ENCODE measurements at regions not wholly inside any gene's neighbourhood (a gene's known extent, or its start where the extent isn't known, plus 50 kb on each side); places are given as distances from the start of the nearest gene placed in this dataset.
A peak's percentile ranks its signal among the peaks of the same experiment; 100 is the strongest.

GRCh38 chr10:30731963-30732362, 102.4 kb upstream of the LYZL2 start:
- H3K9ac ChIP-seq (ENCODE audit: low read length in 3 of 3) = no peak overlapping the region
- intact Hi-C loops (cut with DNase I) = no loop called here
- no peaks in the 10 kb centered on the region for H3K4me1 ChIP-seq (ENCODE audit: control insufficient read depth in 2 of 3, insufficient read depth in 2 of 3, low read depth in 1 of 3, low read length in 3 of 3)
- DNase-seq = no peak
- H3K36me3 ChIP-seq (ENCODE audit: control insufficient read depth in 2 of 3, insufficient read depth in 3 of 3, low read length in 3 of 3) = no peaks in the 10 kb centered on the region
- H3K27ac ChIP-seq (ENCODE audit: low read depth in 2 of 2, low read length in 2 of 2) = no peak overlapping the region
- H3K4me3 ChIP-seq (ENCODE audit: low read length in 3 of 3) = no peak overlapping the region
- TF ChIP-seq CTCF (IDR thresholded peaks at IDR 0.05; ENCODE audit: borderline replicate concordance, extremely low read depth, insufficient read depth) = no peak
- H3K9me3 ChIP-seq (ENCODE audit: control insufficient read depth in 2 of 3, insufficient read depth in 1 of 3, low read length in 3 of 3) = no peaks in the 10 kb centered on the region
- FAIRE-seq = no peak
- H3K27me3 ChIP-seq (ENCODE audit: control insufficient read depth, insufficient read depth, low read length) = no peaks in the 10 kb centered on the region

- Histone ChIP-seq H3K9me3 (ENCODE audit: control insufficient read depth in 2 of 3, insufficient read depth in 1 of 3, low read length in 3 of 3) (no peaks in the 10 kb centered on the region), H3K27me3 (ENCODE audit: control insufficient read depth, insufficient read depth, low read length) (no peaks in the 10 kb centered on the region), H3K4me3 (ENCODE audit: low read length in 3 of 3) (no peak overlapping the region), H3K4me1 (ENCODE audit: control insufficient read depth in 2 of 3, insufficient read depth in 2 of 3, low read depth in 1 of 3, low read length in 3 of 3) (no peaks in the 10 kb centered on the region), H3K36me3 (ENCODE audit: control insufficient read depth in 2 of 3, insufficient read depth in 3 of 3, low read length in 3 of 3) (no peaks in the 10 kb centered on the region), H3K9ac (ENCODE audit: low read length in 3 of 3) (no peak overlapping the region), H3K27ac (ENCODE audit: low read depth in 2 of 2, low read length in 2 of 2) (no peak overlapping the region)
- no peak for TF ChIP-seq CTCF (IDR thresholded peaks at IDR 0.05; ENCODE audit: borderline replicate concordance, extremely low read depth, insufficient read depth)
- intact Hi-C loops (cut with DNase I) = no loop called here
- DNase-seq (no peak), FAIRE-seq (no peak)
Measured at GRCh38 chr10:30730306-30730705, 100.8 kb upstream of the LYZL2 start.

- H3K36me3 ChIP-seq (ENCODE audit: control insufficient read depth in 2 of 3, insufficient read depth in 3 of 3, low read length in 3 of 3) = no peaks in the 10 kb centered on the region
- TF ChIP-seq CTCF (IDR thresholded peaks at IDR 0.05; ENCODE audit: borderline replicate concordance, extremely low read depth, insufficient read depth) = no peak
- no peak overlapping the region for H3K4me3 ChIP-seq (ENCODE audit: low read length in 3 of 3)
- H3K27me3 ChIP-seq (ENCODE audit: control insufficient read depth, insufficient read depth, low read length) = no peaks in the 10 kb centered on the region
- no peaks in the 10 kb centered on the region for H3K9me3 ChIP-seq (ENCODE audit: control insufficient read depth in 2 of 3, insufficient read depth in 1 of 3, low read length in 3 of 3)
- no peaks in the 10 kb centered on the region for H3K4me1 ChIP-seq (ENCODE audit: control insufficient read depth in 2 of 3, insufficient read depth in 2 of 3, low read depth in 1 of 3, low read length in 3 of 3)
- no peak overlapping the region for H3K27ac ChIP-seq (ENCODE audit: low read depth in 2 of 2, low read length in 2 of 2)
- H3K9ac ChIP-seq (ENCODE audit: low read length in 3 of 3) = no peak overlapping the region
- intact Hi-C loops (cut with DNase I) = no loop called here
- FAIRE-seq = no peak
- peak in 1 of 5 donors; percentile 42 for DNase-seq
Measured at GRCh38 chr10:30728766-30729165, 99.2 kb upstream of the LYZL2 start.

GRCh38 chr10:30728127-30728526, 98.6 kb upstream of the LYZL2 start:
- Histone ChIP-seq H3K27ac (ENCODE audit: low read depth in 2 of 2, low read length in 2 of 2) (no peak overlapping the region), H3K27me3 (ENCODE audit: control insufficient read depth, insufficient read depth, low read length) (no peaks in the 10 kb centered on the region), H3K4me1 (ENCODE audit: control insufficient read depth in 2 of 3, insufficient read depth in 2 of 3, low read depth in 1 of 3, low read length in 3 of 3) (no peaks in the 10 kb centered on the region), H3K4me3 (ENCODE audit: low read length in 3 of 3) (no peak overlapping the region), H3K36me3 (ENCODE audit: control insufficient read depth in 2 of 3, insufficient read depth in 3 of 3, low read length in 3 of 3) (no peaks in the 10 kb centered on the region), H3K9ac (ENCODE audit: low read length in 3 of 3) (no peak overlapping the region), H3K9me3 (ENCODE audit: control insufficient read depth in 2 of 3, insufficient read depth in 1 of 3, low read length in 3 of 3) (no peaks in the 10 kb centered on the region)
- TF ChIP-seq CTCF (IDR thresholded peaks at IDR 0.05; ENCODE audit: borderline replicate concordance, extremely low read depth, insufficient read depth) = no peak
- DNase-seq = no peak
- intact Hi-C loops (cut with DNase I) = no loop called here
- no peak for FAIRE-seq

Measured in kidney (tissue), 13 donors.